ENCODE measurements at regions not wholly inside any gene's neighbourhood (a gene's known extent, or its start where the extent isn't known, plus 50 kb on each side); places are given as distances from the start of the nearest gene placed in this dataset.
"Not testable (repeated sequence)": the region's sequence is repeated elsewhere in the genome, so short reads cannot be mapped to it uniquely, and the experiment has no call there.

DNA sequence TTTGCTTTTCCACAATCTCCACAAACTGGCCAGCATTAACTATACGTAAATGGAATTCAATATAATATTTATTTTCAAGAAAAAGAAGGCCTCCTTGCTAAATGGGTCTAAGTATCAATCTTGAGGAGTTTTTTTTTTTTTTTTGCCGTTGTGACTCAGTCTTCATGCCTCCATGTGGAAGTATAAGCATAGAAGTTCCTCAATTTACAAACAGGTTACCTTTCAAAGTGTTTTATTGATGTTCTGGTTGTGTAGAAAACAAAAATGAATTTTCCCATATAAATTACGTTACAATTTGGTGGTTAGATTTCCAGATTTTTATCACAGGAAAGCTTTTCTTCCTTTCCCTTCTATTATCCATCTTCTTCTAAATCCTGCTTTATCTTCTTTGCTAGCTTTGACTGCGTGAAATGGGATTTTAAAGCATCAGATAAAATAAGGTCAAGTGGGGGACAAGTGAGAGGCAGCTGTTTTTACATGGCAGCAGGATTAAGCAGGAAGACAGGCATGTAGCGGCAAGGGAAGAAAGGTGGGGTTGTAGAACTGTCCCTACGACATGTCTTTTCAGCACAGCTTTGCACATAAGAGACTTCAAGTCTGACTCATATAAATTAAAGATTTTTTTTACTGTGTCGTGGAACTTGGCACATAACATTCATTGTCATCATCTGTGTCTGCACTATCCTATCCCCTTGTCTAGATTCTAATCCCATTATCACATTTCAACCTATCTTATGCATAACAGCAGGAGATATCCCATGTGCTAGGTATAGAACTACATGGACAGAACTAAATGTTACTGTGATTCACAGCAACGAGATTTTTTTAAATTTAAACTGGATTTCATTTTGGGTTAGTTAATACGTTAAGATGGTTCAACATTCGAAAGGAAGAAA, 135.3 kb upstream of the FAM3C start:
- no peak for DNase-seq (ENCODE audit: insufficient read length, low spot score)
- FAIRE-seq = no peak

DNA sequence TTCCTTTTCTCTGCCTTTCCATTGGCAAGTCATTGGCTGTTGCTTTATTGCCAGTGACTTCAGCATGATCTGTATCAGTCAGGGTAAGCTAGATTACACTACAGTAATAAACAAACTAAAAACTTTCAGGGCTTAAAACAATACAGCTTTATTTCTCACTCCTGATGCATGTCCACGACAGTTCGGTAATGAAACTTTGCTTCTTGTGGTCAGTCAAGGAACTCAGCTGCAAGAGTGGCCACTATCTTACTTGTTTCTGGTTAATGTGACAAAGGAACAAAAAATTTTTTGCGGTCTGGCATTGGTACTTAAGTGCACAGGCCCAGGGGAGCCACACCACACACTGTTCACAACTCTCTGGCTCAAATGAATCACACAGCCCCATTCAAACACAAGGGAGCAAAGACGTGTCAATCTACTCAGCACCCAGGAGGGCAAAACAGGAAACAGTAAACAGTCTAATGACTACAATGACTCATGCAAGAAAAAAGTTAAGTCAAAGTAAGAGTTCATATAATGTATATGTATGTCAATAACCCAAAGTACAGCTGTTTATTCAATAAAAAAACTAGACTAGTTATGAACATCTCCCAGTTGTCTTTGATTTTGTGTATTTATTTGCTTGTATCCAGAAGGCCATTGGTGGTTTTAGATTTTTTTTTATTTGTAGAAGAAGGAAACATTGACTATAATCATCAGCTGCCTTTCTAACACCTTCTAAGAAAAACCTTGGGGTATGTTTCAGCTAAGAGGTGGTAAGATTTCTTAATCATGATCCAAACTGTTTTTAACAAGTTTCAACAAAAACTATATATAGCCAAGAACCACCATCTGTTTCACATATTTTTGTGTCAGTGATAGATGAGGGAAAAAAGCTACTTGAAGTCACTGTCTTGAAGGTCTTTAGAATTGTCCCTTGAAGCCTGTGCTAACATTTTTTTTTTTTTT, 134.4 kb upstream of the FAM3C start:
- FAIRE-seq (peak; percentile 80), DNase-seq (ENCODE audit: insufficient read length, low spot score) (peak; percentile 51)

DNA sequence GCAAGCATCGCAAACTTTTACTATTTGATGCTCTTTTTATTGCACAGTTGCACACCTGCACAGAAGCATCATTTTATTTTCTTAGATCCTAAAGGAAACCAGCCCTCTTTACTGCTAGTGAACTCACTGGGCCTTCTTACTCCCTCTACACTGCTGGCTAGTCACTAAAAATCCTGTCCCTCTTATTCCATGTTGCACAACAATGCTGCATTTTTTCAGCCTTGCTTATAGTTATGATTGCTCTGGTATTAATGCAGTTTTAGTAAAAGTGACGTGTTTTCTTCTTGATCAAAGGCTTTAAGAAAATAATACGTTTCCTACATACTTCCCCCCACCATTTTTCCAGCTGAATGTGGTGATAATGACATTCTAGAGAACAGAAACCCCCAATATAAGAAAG, 132.9 kb upstream of the FAM3C start:
- FAIRE-seq (no peak), DNase-seq (ENCODE audit: insufficient read length, low spot score) (no peak)

DNA sequence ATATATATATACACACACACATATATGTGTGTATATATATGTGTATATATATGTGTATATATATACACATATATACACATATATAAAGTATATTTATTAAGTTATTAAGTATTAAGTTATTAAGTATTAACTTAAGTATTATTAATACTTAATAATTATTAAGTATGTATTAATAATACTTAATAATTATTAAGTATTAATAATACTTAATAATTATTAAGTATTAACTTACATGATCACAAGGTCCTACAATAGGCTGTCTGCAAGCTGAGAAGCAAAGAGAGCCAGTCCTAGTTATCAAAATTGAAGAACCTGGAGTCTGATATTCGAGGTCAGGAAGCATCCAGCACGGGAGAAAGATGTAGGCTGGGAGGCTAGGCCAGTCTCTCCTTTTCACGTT, 130.1 kb upstream of the FAM3C start:
- DNase-seq (ENCODE audit: insufficient read length, low spot score); FAIRE-seq: not testable (repeated sequence)

DNA sequence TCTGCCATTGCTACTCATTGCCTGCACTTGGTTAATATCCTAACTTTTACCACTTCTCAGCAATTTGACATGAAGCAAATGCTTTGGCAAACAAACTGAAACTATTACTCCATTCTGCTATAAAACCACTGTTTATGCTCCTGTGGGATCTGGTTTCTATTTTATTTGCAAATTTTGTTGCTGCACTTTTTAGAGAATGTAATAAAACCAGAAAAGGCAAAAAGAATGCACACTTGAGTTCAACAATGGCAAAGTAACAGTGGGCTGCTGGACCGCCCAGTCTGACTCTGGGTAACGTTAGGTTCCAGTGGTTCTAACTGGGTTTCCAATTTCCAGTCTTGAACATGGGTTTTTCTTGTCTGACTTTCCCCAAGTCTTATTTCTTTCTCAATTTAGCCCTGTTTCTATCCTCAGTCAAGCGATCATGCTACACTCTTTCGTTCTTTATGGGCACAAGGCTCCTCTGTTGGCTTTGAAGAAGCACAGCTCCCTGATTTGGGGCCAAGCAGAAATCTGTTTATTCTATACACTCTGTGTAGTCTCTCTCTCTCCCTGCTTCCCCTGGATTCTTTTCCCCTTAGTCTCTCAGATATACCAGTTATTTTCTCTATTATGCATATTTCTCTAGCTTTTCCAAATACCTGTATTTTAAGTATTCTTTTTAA, 129.2 kb upstream of the FAM3C start:
- no peak for FAIRE-seq
- DNase-seq (ENCODE audit: insufficient read length, low spot score) = no peak

DNA sequence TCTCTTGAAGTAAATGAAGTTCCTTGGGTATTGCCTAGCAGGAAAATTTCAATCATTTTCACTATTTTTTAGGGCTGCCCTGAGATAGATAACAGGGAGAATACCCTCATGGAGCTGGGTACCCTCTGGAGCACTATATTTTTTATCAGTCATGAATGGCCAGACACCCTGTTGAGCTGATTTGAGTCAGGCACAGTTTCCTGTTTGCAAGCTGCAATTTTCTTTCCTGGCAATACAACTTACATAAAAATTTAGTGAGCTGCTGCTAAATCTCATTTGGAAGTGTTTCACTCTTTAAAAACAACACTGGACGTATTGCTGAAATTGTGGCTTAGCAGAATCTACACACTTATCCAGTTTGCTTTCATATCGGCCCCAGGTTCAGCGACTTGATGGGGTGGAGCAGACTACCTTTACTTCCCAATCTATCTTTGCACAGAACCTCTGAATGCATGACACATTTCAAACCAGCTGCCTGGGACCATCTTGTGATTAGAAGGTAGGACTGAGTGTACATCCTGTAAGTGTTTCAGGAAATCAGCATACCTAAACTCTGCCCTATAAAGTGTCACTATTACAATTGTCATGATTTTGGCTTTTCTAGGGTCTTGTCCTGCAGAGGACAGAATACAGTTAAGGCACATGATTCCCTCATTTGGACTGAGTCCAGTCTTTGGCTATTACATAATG, 125.7 kb upstream of the FAM3C start:
- DNase-seq (ENCODE audit: insufficient read length, low spot score) (no peak), FAIRE-seq (no peak)

DNA sequence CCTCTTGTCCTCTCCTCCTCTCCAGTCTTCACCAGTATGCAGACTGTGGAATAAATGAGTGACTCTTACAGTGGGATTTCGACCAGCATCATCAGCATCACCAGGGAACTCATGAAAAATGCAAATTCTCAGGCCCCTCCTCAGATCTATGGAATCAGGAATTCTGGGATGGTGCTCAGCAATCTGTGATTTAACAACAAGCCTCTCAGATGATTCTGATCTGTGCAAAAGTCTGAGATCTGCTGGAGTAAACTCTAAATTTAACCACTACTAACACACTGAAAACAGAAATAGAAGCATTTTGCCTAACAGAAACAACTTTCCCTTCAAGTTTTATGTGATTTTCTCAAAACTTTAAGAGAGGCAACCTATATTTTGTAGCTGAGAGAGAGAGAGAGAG, 124.8 kb upstream of the FAM3C start:
- FAIRE-seq = no peak
- DNase-seq (ENCODE audit: insufficient read length, low spot score) = no peak

DNA sequence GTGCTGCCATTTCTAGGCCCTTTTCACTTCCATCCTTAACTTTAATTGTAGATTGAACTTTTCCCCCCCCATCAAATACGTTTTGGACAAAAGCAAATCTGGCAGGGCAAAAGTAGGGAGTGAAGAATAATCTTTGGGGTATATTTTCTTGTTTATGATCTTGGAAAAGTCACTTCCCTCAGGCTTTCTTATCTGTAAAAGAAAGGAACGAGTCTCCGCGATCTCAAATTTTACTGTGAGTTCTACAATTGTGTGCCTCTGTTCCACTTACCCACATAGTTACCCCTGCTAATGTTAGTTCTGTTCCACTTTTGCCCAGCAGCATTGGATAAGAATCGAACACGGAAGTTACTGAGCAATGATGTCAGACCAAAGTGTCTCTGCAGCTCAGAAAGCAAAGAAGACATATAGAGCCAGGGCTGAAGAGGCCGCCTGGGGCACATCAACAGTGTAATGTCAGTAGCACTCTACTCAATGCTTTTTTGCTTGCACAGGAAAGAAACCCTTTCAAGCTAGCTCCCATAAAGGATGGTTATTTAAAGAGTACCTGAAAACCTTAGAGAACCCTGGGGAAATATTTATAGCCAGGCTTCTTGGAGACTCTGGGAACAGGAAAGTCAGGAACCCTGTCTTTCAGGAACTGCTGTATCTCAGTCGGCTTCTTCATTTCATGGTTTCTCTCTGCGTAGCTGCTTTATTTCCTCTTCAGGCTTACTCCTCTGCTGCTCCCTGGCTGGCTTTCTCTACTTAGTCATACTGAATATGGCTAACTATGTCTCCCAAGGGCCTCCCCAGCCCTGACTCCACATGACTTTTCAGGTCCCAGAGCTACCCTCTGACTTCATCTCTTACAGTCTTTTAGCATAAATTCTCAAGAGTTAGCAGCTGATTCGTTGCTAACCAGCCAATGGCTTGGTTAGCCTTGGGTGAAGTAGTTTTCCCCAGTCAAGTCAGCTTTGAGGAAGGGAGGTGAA, 123.7 kb upstream of the FAM3C start:
- DNase-seq (ENCODE audit: insufficient read length, low spot score) (no peak), FAIRE-seq (no peak)

DNA sequence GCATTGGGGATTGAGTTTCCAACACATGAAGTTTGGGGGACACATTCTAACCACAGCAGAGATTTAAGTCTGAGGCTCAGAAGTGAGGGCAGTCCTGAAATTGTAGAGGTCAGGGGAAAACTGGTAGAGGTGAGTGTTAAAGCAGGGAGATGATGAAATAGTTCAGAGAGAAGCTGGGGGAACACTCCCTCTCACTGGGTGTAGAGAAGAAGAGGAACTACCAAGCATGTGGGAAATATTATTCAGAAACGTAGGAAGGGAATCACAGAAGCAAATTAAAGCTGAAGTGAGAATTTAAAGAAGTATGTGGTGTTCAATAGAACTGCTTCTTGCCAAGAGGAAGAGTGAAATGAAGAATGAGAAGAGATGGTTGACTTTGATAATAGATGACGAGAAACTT, 121.5 kb upstream of the FAM3C start:
- FAIRE-seq (no peak), DNase-seq (ENCODE audit: insufficient read length, low spot score) (no peak)

DNA sequence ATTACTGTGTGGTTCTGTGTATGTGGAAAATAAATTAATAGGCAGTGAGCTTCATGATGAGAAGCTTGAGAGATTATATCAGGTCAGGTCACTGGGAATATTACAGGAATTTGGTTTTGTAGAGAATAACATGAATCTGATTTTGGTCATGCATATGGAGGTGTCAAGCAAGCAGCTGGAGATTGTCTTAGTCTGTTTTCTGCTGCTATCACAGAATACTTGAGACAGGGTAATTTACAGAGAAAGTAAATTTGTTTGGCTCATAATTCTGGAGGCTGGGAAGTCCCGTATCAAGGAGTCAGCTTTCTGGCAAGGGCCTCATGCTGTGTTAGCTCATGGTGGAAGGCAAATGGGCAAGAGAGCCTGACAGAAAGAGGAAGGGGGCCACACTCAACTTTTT, 120.7 kb upstream of the FAM3C start:
- DNase-seq (ENCODE audit: insufficient read length, low spot score) (no peak), FAIRE-seq (no peak)

DNA sequence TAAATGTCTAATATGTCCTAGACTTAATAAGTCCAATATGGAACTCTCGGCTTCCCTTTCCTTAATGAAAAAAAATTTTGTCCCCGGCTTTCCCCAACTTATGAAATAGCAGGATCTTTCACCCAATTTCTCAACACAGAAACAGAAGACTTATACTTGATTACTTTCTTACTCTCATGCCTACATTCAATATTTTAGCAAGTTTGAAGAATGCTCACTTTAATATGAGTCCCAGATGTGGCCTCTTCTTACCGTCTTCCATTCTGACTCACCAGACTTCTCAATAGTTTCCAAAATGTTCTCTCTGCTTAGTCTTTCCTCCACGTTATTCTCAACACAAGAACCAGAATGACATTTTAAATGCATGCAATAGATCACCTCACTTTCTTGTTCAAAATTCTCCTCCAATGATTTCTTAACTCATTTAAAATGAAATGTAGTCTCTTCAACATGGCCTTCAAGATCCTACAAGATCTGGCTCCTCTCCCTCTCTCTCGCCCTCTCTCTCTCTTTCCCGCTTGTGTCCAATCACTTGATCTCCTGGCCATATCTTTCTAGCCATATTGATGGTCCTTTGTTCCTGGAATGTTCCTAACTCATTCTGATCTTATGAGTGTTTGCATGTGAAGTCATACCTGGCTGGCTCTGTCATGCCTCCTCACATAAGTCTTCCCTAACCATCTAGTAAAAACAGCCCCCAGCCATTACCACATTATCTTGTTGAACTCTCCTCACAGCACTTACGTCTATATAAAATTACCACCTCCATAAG, 119.7 kb upstream of the FAM3C start:
- no peak for FAIRE-seq

DNA sequence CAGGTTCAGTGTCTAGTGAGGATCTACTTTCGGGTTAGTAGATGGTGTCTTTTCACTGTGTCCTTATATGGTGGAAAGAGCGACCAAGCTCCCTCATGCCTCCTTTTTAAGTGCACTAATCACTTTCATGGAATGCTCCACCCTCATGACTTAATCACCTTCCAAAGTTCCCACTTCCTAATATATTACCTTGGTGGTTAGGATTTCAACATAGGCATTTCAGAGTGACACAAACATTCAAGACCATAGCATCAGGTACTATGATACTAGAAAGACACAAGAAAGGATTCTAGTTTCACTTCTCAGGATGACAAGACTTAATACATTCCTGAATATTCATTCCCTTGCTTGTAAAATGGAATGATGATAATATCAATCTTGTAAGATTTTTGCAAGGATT, 119.1 kb upstream of the FAM3C start:
- DNase-seq (ENCODE audit: insufficient read length, low spot score) = no peak

More for the DNA sequence above, 119.7 kb upstream of the FAM3C start:
- DNase-seq (ENCODE audit: insufficient read length, low spot score) = no peak

DNA sequence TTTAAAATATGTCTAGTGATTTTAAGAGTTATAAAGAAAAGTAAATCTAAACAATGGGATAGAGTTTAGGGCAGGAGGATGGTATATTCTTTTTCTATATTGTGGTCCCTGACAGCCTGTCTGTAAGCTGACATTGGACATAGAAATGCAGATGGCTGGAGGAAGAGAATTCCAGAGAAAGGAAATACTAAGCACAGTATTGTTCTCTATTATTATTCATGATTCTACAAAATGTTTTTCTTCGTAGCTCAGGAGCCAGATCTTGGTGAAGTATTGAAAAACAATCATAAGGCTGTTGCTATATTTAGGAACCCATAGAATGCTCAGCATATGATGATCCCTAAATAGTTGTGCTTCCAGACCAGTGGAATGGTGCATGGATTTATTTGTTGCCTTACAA, 117.0 kb upstream of the FAM3C start:
- DNase-seq (ENCODE audit: insufficient read length, low spot score) = no peak
- FAIRE-seq = no peak

More for the DNA sequence above, 119.1 kb upstream of the FAM3C start:
- FAIRE-seq = no peak

DNA sequence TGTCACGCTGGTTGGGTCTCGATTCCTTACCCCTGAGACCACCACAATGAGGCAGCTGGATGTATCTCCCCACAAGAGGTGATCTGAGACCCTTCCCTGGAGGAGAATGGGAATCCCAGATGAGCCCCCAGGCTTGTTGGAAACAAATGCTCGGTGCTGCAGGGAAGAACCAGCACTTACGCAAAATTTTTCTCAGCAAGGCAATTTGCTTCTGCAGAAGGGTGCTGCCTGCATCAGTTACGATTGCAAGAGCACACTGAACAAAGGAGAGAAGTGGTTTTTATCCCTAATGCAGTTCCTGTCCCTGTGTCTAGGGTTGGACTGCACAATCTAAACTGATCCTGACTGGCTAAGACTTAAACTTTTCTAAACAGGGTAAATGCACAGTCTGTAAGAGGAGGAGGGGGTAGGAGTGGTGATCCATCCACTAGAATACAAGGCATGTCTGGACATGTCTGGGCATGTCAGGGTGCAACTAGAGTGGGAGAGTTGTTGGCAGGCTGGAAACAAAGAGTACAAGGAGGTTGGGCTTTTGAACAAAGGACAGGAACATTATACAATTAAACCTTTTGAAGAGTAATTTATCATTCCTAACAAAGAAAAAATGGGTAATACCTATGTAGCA, 114.9 kb upstream of the FAM3C start:
- no peak for FAIRE-seq
- no peak for DNase-seq (ENCODE audit: insufficient read length, low spot score)

DNA sequence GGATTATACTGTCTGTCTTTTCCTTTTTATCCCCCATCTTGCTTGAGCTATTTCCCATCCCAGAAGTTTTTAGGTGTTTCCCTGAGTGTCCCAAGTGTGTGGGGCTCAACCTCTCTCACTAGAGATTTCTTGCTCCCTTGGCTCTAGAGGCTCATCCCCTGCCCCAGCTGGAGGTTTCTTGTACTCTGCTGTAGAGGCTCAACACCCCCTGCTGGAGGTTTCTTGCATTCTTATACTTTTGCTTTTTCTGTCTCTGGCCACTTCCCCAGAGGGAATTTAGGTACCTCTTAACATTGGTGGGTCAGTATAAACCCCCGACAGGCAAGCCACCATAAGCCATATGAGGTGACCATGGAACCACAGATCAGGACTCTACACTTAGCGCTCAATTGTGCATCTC, 114.2 kb upstream of the FAM3C start:
- no peak for DNase-seq (ENCODE audit: insufficient read length, low spot score)

DNA sequence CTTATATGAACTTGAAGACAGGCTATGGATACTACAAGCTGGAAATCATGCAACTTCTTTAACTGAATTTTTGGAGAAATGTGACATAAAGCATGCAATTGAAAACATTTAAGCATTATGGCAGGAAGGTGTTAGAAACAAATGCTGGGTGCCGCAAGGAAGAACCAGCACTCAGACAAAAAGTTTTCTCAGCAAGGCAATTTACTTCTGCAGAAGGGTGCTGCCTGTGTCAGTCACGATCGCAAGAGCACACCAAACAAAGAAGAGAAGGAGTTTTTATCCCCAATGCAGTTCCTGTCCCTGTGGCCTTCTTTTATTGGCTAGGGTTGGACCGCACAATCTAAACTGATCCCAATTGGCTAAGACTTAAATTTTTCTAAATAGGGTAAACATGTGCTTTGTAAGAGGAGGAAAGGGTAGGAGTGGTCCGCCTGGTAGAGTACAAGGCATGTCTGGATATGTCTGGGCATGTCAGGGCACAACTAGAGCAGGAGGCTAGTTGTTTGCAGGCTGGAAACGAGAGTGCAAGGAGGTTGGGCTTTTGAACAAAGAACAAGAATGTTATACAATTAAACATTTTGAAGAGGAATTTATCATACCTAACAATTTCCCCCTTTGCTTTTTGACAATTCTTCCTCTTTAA, 109.6 kb upstream of the FAM3C start:
- FAIRE-seq (no peak), DNase-seq (ENCODE audit: insufficient read length, low spot score) (no peak)

More for the DNA sequence above, 114.2 kb upstream of the FAM3C start:
- no peak for FAIRE-seq

DNA sequence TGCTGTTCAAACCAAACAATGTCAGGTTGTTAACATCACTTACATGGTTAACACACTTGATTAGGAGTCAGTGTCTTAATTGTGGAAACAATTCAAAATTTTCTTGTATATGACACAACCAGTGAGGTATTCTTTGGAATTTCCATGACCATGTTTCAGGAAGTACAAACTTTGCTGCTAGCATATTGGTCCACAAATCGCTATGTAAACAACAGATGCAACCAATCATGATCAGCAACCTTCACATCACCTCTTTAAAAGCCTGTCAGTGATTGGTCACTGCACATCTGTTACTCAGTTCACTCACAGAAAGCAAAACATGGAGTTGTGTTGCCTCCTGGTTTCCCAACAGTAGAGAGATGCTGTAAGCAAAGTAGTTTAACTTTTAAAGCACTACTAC, 108.9 kb upstream of the FAM3C start:
- FAIRE-seq (no peak), DNase-seq (ENCODE audit: insufficient read length, low spot score) (no peak)

DNA sequence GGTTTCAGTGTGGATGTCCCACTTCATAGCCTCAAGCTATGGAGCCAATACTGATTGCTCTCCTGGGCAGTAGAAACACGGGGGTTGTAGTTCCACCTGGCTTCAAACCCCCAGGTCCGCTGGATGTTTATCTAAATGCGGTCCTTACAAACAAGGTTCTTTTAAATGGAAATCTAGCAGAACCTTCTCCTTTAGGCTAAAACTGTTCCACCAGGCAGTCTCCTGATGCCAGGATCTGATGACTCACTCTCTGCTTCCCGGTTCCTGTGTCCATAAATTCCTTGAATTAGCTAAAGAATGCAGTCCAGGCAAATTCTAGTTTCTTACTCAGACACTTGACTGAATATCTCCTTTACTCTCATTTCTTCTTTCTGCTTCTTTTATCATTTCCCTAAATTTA, 108.4 kb upstream of the FAM3C start:
- FAIRE-seq (no peak), DNase-seq (ENCODE audit: insufficient read length, low spot score) (peak; percentile 56)

Data from HTR-8/SVneo (cell line).